Mucosa of descending colon (tissue), 3 donors: ENCODE measurements at regions not wholly inside any gene's neighbourhood (a gene's known extent, or its start where the extent isn't known, plus 50 kb on each side); places are given as distances from the start of the nearest gene placed in this dataset.

Experiments used
- ATAC-seq: fragments of 200-7000 bp; cut with Tn5 transposase; one replicate; pipeline ENCODE4 v1.9.1; 2020; ENCODE audit warnings: mild to moderate bottlenecking, moderate library complexity
- DNase-seq, 3 donors: peaks; one replicate each; pipeline ENCODE4 v3.0.0-alpha.2; 2020
- H3K36me3 ChIP-seq: fragments of 200-600 bp; one replicate; pipeline ENCODE4 v1.8.0; 2021; ENCODE audit warnings: low read depth, mild to moderate bottlenecking
- H3K4me1 ChIP-seq: fragments of 200-600 bp; one replicate; pipeline ENCODE4 v1.8.0; 2021; ENCODE audit warnings: low read depth, mild to moderate bottlenecking
- H3K4me3 ChIP-seq: fragments of 200-600 bp; one replicate; pipeline ENCODE4 v1.8.0; 2021; ENCODE audit warnings: mild to moderate bottlenecking
- H3K9me3 ChIP-seq: fragments of 200-600 bp; one replicate; pipeline ENCODE4 v1.8.0; 2021; ENCODE audit warnings: mild to moderate bottlenecking
- intact Hi-C, 2 donors: fragments of 100-400 bp; cut with DNase I in 1 of 2; cut with micrococcal nuclease in 1 of 2; formaldehyde crosslinking; loops; one replicate each; pipeline versions ENCODE4 v1.11.0 to v1.11.1; 2022; cut with DNase I, micrococcal nuclease
- TF ChIP-seq, protein P1 (sequence below): fragments of 200-600 bp; IDR thresholded peaks from one replicate; pipeline ENCODE4 v1.8.0; 2022; ENCODE audit warnings: antibody characterized with exemption, mild to moderate bottlenecking
- donor health status: DM: no; HTN: no; CAD: no; lungs with moderate emphysema.
- donor health status: DM: no; HTN: no; CAD: no.
- donor health status: DM: no; HTN: yes; CAD: no.

DNA sequence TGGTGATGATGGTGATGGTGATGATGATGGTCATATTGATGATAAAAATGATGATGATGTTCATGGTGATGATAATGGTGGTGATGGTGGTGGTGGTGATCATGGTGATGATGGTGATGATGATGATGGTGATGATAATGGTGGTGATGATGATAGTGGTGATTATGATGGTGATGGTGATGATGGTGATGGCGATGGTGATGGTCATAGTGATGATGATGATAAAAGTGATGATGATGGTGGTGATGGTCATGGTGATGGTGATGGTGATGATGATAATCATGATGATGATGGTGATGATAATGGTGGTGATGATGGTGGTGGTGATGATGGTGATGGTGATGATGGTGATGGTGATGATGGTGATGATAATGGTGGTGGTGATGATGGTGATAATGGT is 478.7 kb downstream of the TYW1 start:
- no peak for ATAC-seq
- Histone ChIP-seq H3K9me3 (no peaks in the 10 kb centered on the region), H3K4me3 (no peak overlapping the region), H3K36me3 (no peaks in the 10 kb centered on the region), H3K4me1 (no peaks in the 10 kb centered on the region)
- intact Hi-C loops: no loop called here
- TF ChIP-seq, protein P1, sequence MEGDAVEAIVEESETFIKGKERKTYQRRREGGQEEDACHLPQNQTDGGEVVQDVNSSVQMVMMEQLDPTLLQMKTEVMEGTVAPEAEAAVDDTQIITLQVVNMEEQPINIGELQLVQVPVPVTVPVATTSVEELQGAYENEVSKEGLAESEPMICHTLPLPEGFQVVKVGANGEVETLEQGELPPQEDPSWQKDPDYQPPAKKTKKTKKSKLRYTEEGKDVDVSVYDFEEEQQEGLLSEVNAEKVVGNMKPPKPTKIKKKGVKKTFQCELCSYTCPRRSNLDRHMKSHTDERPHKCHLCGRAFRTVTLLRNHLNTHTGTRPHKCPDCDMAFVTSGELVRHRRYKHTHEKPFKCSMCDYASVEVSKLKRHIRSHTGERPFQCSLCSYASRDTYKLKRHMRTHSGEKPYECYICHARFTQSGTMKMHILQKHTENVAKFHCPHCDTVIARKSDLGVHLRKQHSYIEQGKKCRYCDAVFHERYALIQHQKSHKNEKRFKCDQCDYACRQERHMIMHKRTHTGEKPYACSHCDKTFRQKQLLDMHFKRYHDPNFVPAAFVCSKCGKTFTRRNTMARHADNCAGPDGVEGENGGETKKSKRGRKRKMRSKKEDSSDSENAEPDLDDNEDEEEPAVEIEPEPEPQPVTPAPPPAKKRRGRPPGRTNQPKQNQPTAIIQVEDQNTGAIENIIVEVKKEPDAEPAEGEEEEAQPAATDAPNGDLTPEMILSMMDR: no peak
- DNase-seq: no peak

DNA sequence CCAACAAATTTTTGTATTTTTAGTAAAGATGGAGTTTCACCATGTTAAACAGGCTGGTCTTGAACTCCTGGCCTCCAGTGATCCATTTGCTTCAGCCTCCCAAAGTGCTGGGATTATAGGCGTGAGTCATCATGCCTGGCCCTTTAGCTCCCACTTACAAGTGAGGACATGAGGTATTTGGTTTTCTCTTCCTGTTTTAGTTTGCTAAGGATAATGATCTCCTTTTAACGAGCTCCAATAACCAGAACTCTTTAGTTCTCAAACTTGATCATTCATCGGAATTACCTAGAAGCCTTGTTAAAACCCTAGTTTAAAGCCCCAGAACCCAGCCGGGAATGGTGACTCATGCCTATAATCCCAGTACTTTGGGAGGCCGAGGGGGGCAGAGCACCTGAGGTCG is 481.4 kb downstream of the TYW1 start:
- intact Hi-C loops: no loop called here
- Histone ChIP-seq H3K4me1 (no peaks in the 10 kb centered on the region), H3K4me3 (no peak overlapping the region), H3K36me3 (no peaks in the 10 kb centered on the region), H3K9me3 (no peaks in the 10 kb centered on the region)
- ATAC-seq (no peak), DNase-seq (no peak)
- TF ChIP-seq, protein P1: no peak

DNA sequence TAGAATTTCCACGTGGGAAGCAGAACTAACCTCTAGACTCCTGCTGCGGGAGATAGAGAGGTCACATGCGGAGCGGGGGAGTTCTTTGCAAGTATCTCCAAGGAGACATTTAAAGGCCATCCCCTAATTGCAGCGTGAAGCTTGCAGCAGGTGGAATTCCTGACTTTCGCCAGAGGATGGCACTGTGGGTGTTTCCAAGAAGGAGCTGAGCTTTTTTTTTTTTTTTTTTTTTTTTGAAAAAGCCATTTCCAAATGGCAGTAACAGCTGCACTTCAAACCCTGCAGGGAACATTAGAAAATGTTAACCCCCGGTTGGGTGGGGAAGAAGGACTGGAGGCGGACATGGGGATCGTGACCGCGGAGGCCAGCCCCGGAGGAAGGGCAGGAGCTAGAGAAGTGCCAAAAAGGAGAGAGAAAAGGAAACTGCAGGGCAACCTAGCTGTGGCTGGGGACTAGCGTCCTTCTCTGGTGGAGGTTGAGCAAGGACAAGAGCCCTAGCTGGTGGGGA is 487.7 kb downstream of the TYW1 start:
- Histone ChIP-seq H3K4me1 (no peaks in the 10 kb centered on the region), H3K4me3 (no peak overlapping the region), H3K36me3 (no peaks in the 10 kb centered on the region), H3K9me3 (no peaks in the 10 kb centered on the region)
- intact Hi-C loops: no loop called here
- no peak for ATAC-seq
- peak in 1 of 3 donors; percentile 35 for DNase-seq
- TF ChIP-seq, protein P1: no peak

DNA sequence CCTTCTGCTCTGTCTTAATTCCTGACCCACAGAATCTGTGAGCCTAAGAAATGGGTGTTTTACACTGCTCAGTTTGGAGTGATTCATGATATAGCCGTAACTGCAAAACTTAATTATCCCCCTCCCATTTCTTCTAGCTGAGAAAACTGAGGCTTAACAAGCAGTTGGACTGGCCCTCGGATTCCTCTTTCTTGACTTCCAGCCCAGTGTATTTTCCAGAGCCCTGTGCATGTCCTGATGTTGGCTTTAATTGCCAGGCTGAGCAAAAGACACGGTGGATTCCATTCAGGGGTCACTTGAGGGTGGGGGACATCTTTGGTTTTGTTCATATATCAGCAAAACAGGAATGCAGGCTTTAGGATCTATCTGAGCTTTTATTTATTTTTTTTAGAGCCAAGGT is 489.8 kb downstream of the TYW1 start:
- TF ChIP-seq, protein P1: no peak
- intact Hi-C loops: no loop called here

DNA sequence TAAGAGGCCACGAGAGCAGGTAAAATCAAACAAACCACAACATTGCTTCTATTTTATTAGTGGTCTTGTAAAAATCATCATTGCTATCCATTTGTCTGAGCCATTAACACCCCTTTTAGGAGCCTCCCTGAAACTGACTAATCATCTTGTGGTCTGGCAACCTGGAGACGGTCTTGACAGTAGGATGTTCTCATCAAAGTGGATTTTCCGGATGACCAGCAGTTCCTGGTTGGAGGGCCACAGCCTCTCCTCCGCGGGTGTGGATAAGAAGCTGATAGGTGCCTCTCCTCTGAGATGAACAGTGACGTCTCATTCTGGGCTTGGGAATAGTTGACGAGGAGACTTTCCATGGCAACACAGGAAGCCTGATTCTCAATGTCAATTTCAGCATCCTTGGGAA is 490.7 kb downstream of the TYW1 start:
- intact Hi-C loops: no loop called here
- H3K4me3 ChIP-seq: no peak overlapping the region
- no peak for ATAC-seq
- no peaks in the 10 kb centered on the region for H3K4me1 ChIP-seq
- peaks cover 4% of the 10 kb centered on the region for H3K9me3 ChIP-seq
- DNase-seq: no peak
- H3K36me3 ChIP-seq: no peaks in the 10 kb centered on the region
- TF ChIP-seq, protein P1: no peak

More for the DNA sequence above, 489.8 kb downstream of the TYW1 start:
- Histone ChIP-seq H3K9me3 (no peaks in the 10 kb centered on the region), H3K36me3 (no peaks in the 10 kb centered on the region), H3K4me3 (no peak overlapping the region), H3K4me1 (no peaks in the 10 kb centered on the region)
- no peak for ATAC-seq
- DNase-seq: no peak

DNA sequence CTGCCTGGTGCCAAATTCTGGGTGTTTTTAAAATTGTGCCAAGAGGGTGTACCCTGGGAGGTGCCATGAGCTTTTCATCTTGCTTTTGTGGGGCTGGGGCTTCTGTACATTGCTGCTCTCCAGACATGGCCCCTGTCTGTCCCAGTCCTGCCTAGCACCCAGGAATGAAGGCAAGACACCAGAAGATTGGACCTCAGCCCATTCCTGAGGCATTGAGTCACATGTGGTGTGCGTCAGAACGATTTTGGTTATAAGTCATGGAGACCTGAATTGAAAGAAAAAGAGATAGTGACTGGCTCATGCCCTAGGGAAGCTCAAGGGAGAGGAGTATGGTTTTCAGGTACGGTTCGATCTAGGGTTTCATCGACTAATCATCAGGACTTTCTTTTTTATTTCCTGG is 493.2 kb downstream of the TYW1 start:
- no peak overlapping the region for H3K4me3 ChIP-seq
- ATAC-seq: no peak
- no peaks in the 10 kb centered on the region for H3K4me1 ChIP-seq
- peaks cover 4% of the 10 kb centered on the region for H3K9me3 ChIP-seq
- TF ChIP-seq, protein P1: no peak
- H3K36me3 ChIP-seq: no peaks in the 10 kb centered on the region
- no peak for DNase-seq
- intact Hi-C loops: no loop called here
